ENCODE measurements at regions not wholly inside any gene's neighbourhood (a gene's known extent, or its start where the extent isn't known, plus 50 kb on each side); places are given as distances from the start of the nearest gene placed in this dataset.

GRCh38 chr7:138267934-138268333, 191.7 kb downstream of the AKR1D1 start:
- DNase-seq (ENCODE audit: low read depth), result no peak
- H3K4me3 ChIP-seq (ENCODE audit: low read depth, low read length), result no peak overlapping the region

GRCh38 chr7:138276891-138277290, 183.2 kb upstream of the TRIM24 start:
- TF ChIP-seq CTCF (IDR thresholded peaks at IDR 0.05; ENCODE audit: insufficient read depth, low read length), result no peak
- DNase-seq (ENCODE audit: low read depth), result no peak

More at GRCh38 chr7:138267934-138268333, 191.7 kb downstream of the AKR1D1 start:
- no peak for TF ChIP-seq CTCF (IDR thresholded peaks at IDR 0.05; ENCODE audit: insufficient read depth, low read length)

GRCh38 chr7:138278601-138279000, 181.5 kb upstream of the TRIM24 start:
- TF ChIP-seq CTCF (IDR thresholded peaks at IDR 0.05; ENCODE audit: insufficient read depth, low read length), result no peak
- DNase-seq (ENCODE audit: low read depth), result no peak
- no peak overlapping the region for H3K4me3 ChIP-seq (ENCODE audit: low read depth, low read length)

More at GRCh38 chr7:138276891-138277290, 183.2 kb upstream of the TRIM24 start:
- no peak overlapping the region for H3K4me3 ChIP-seq (ENCODE audit: low read depth, low read length)

GRCh38 chr7:138282997-138283396, 177.1 kb upstream of the TRIM24 start:
- TF ChIP-seq CTCF (IDR thresholded peaks at IDR 0.05; ENCODE audit: insufficient read depth, low read length), result no peak
- no peak for DNase-seq (ENCODE audit: low read depth)
- H3K4me3 ChIP-seq (ENCODE audit: low read depth, low read length), result no peak overlapping the region

GRCh38 chr7:138285129-138285528, 174.9 kb upstream of the TRIM24 start:
- TF ChIP-seq CTCF (IDR thresholded peaks at IDR 0.05; ENCODE audit: insufficient read depth, low read length), result no peak
- no peak for DNase-seq (ENCODE audit: low read depth)
- no peak overlapping the region for H3K4me3 ChIP-seq (ENCODE audit: low read depth, low read length)

GRCh38 chr7:138286846-138287245, 173.2 kb upstream of the TRIM24 start:
- no peak for DNase-seq (ENCODE audit: low read depth)
- no peak for TF ChIP-seq CTCF (IDR thresholded peaks at IDR 0.05; ENCODE audit: insufficient read depth, low read length)
- no peak overlapping the region for H3K4me3 ChIP-seq (ENCODE audit: low read depth, low read length)

GRCh38 chr7:138287549-138287948, 172.5 kb upstream of the TRIM24 start:
- TF ChIP-seq CTCF (IDR thresholded peaks at IDR 0.05; ENCODE audit: insufficient read depth, low read length), result no peak
- H3K4me3 ChIP-seq (ENCODE audit: low read depth, low read length), result no peak overlapping the region
- no peak for DNase-seq (ENCODE audit: low read depth)
